Muscle layer of colon (tissue), 2 donors: ENCODE measurements at regions not wholly inside any gene's neighbourhood (a gene's known extent, or its start where the extent isn't known, plus 50 kb on each side); places are given as distances from the start of the nearest gene placed in this dataset.

ENCODE experiments used
- H3K27ac ChIP-seq: one replicate; pipeline ENCODE4 v1.7.0; 2013; ENCODE audit warnings: low read depth, mild to moderate bottlenecking, low read length, moderate library complexity
- H3K27me3 ChIP-seq, 2 donors: one replicate each; pipeline ENCODE4 v1.7.0; 2013; ENCODE audit warnings: low read length in 2 of 2, mild to moderate bottlenecking in 2 of 2; ENCODE audit not compliant: insufficient read depth in 2 of 2, control insufficient read depth in 1 of 2
- H3K36me3 ChIP-seq: one replicate; pipeline ENCODE4 v1.7.0; 2013; ENCODE audit warnings: mild to moderate bottlenecking, low read length; ENCODE audit not compliant: insufficient read depth
- H3K4me1 ChIP-seq: one replicate; pipeline ENCODE4 v1.7.0; 2013; ENCODE audit warnings: mild to moderate bottlenecking, low read length; ENCODE audit not compliant: insufficient read depth
- H3K4me3 ChIP-seq, 2 donors: one replicate each; pipeline ENCODE4 v1.7.0; 2013; ENCODE audit warnings: low read length in 2 of 2, low read depth in 1 of 2, mild to moderate bottlenecking in 1 of 2, moderate library complexity in 1 of 2
- H3K9ac ChIP-seq: one replicate; pipeline ENCODE4 v1.7.0; 2013; ENCODE audit warnings: low read length
- H3K9me3 ChIP-seq: one replicate; pipeline ENCODE4 v1.7.0; 2013; ENCODE audit warnings: mild to moderate bottlenecking, low read length
- donor health status: abdominal sarcoma.
- donor health status: Adenocarcinoma of cecum.

DNA sequence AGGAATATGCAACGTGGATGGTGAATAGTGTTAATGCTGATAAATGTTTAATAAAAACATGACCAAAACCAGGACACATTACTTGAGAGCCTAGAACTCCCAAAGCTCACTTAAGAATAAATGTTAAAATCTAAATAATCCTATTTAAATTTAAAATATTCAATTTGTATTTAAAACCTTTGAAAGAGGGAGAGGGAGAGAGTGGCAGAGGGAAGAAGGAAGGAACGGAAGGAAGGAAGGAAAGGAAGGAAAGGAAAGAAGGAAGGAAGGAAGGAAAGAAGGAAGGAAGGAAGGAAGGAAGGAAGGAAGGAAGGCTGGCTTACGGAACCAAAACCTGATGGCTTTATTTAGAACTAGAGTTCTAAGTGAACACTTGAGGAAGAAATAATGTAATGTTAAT is 324.1 kb upstream of the SYT4 start:
- Histone ChIP-seq H3K27ac (no peak overlapping the region), H3K4me3 (no peak overlapping the region), H3K9ac (no peak overlapping the region), H3K27me3 (no peaks in the 10 kb centered on the region), H3K9me3 (no peaks in the 10 kb centered on the region), H3K4me1 (no peaks in the 10 kb centered on the region), H3K36me3 (no peaks in the 10 kb centered on the region)

GRCh38 chr18:43605224-43605623 is 327.9 kb upstream of the SYT4 start:
- Histone ChIP-seq H3K9ac (no peak overlapping the region), H3K4me3 (no peak overlapping the region), H3K9me3 (no peaks in the 10 kb centered on the region), H3K27ac (no peak overlapping the region), H3K4me1 (no peaks in the 10 kb centered on the region), H3K27me3 (no peaks in the 10 kb centered on the region), H3K36me3 (no peaks in the 10 kb centered on the region)

DNA sequence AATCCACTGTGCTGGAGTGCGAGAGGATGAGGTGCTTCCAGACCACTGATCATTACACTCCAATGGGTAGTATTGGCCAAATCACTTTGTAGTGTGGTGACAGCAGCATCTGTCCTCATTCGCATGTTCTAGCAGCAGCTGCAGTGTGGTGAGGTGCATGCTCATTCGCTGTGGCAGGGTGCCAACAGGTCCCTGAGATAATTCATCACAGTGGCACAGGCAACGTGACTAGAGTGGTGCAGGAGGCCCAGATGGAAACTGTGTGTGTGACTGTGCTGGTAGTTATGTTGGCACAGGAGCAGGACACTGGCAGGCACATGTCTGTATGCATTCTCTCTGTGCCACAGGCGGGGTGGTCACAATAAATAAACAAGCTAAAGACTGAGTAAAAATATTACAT is 329.5 kb upstream of the SYT4 start:
- Histone ChIP-seq H3K4me3 (no peak overlapping the region), H3K9ac (no peak overlapping the region), H3K9me3 (no peaks in the 10 kb centered on the region), H3K4me1 (no peaks in the 10 kb centered on the region), H3K27me3 (no peaks in the 10 kb centered on the region), H3K27ac (no peak overlapping the region), H3K36me3 (no peaks in the 10 kb centered on the region)

GRCh38 chr18:43620936-43621335 is 343.6 kb upstream of the SYT4 start:
- Histone ChIP-seq H3K27me3 (no peaks in the 10 kb centered on the region), H3K9ac (no peak overlapping the region), H3K4me3 (no peak overlapping the region), H3K9me3 (no peaks in the 10 kb centered on the region), H3K36me3 (no peaks in the 10 kb centered on the region), H3K27ac (no peak overlapping the region), H3K4me1 (no peaks in the 10 kb centered on the region)

DNA sequence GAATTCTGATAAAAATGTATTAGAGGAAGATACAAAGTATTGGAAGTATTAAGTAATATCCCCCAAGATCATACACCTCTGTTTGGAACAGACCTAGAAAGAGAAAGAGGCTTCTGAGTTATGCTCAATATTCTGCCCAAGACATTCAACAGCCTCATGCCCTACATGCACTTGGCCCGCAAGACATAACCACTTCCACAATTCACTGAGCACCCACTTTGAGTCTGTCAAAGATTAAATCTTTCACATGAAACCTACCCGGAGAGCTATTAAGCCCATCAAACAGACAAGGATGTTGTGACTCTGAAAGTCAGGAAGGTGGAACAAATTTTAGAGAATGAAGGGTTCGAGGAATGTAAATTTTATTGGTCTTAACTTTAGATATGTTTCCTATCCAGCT is 344.7 kb upstream of the SYT4 start:
- H3K9ac ChIP-seq: no peak overlapping the region
- no peaks in the 10 kb centered on the region for H3K36me3 ChIP-seq
- no peaks in the 10 kb centered on the region for H3K4me1 ChIP-seq
- no peak overlapping the region for H3K27ac ChIP-seq
- no peaks in the 10 kb centered on the region for H3K9me3 ChIP-seq
- H3K27me3 ChIP-seq: no peaks in the 10 kb centered on the region
- H3K4me3 ChIP-seq: no peak overlapping the region

- Histone ChIP-seq H3K36me3 (no peaks in the 10 kb centered on the region), H3K9me3 (no peaks in the 10 kb centered on the region), H3K4me3 (no peak overlapping the region), H3K27me3 (no peaks in the 10 kb centered on the region), H3K4me1 (no peaks in the 10 kb centered on the region), H3K27ac (no peak overlapping the region), H3K9ac (no peak overlapping the region)
Observed at GRCh38 chr18:43625582-43625981, 348.3 kb upstream of the SYT4 start.

DNA sequence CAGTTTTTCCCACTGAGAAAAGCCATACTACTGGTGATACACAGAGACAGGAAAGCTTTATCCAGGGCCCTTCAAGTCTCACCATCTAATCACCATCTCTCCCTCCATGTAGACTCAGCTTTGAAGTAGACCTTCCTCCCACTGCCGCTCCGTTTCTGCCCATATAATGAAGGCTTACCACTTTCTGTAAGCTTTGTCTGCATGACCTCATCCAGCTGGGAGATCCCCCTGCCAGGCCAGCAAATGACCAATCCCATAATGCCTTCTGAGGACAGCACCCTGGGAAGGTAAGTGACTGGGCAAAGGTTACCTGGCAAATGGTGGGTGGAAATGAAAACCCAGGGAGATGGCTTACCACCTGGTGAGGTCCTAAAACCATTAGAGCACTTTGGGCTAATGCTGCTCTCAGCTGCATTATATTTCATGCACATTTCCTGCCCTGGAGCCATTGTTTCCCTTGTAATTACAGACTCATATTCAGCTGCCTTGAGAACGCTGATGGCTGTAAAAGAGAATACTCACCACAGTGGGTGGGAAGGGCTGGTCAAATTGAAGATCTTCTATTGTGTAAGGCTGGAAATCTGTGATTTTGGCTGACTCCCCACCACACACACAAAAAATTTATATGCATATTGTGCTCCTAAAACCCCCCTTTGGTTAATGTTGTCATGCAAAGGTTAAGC is 350.7 kb upstream of the SYT4 start:
- Histone ChIP-seq H3K4me1 (no peaks in the 10 kb centered on the region), H3K9ac (no peak overlapping the region), H3K36me3 (no peaks in the 10 kb centered on the region), H3K27ac (no peak overlapping the region), H3K9me3 (no peaks in the 10 kb centered on the region), H3K27me3 (no peaks in the 10 kb centered on the region), H3K4me3 (no peak overlapping the region)

DNA sequence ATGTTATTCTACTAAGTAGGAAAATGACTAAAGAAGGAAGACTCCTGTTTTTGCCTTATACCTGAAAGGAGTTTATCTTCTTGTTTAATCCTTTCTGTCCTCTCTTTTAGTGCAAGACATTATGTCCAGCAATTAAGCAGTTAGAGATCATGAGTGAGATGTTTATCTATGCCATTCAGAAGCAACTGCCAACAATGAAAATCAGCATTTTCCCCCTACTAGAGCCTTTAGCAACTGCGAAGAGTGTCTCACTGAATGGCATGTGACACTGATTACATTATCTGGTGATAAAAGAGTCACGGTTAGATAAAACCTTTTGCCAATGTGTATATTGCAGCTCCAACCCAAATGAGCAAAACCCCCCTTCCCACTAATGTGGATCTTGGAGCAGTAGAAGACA is 357.7 kb upstream of the SYT4 start:
- Histone ChIP-seq H3K36me3 (no peaks in the 10 kb centered on the region), H3K9me3 (no peaks in the 10 kb centered on the region), H3K4me3 (no peak overlapping the region), H3K27ac (no peak overlapping the region), H3K9ac (no peak overlapping the region), H3K4me1 (no peaks in the 10 kb centered on the region), H3K27me3 (no peaks in the 10 kb centered on the region)

DNA sequence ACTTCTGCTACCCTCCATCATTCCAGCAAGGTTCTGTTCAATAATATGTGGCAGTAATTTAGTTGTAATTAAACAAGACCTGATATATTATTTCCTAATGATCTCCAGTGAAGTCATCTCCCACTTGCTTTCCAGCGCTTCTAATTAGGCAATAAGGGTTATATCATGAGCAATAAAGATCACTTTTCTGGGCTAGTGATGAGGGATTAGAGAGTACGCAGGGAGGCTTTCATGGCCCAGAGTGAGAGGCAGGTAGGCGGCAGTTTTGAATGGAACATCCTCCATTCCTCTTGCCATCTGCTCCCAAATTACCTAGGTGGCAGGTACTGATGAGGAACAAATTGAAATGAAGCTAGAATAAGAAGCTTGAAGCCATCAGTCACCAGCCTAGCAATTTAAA is 358.1 kb upstream of the SYT4 start:
- Histone ChIP-seq H3K36me3 (no peaks in the 10 kb centered on the region), H3K27me3 (no peaks in the 10 kb centered on the region), H3K4me1 (no peaks in the 10 kb centered on the region), H3K27ac (no peak overlapping the region), H3K4me3 (no peak overlapping the region), H3K9me3 (no peaks in the 10 kb centered on the region), H3K9ac (no peak overlapping the region)

- H3K36me3 ChIP-seq: no peaks in the 10 kb centered on the region
- H3K4me1 ChIP-seq: no peaks in the 10 kb centered on the region
- H3K9ac ChIP-seq: no peak overlapping the region
- H3K27ac ChIP-seq: no peak overlapping the region
- no peaks in the 10 kb centered on the region for H3K9me3 ChIP-seq
- H3K4me3 ChIP-seq: no peak overlapping the region
- no peaks in the 10 kb centered on the region for H3K27me3 ChIP-seq
Observed at GRCh38 chr18:43642727-43643330, 365.5 kb upstream of the SYT4 start.

- H3K36me3 ChIP-seq: no peaks in the 10 kb centered on the region
- no peak overlapping the region for H3K9ac ChIP-seq
- H3K4me1 ChIP-seq: no peaks in the 10 kb centered on the region
- no peaks in the 10 kb centered on the region for H3K27me3 ChIP-seq
- H3K27ac ChIP-seq: no peak overlapping the region
- no peaks in the 10 kb centered on the region for H3K9me3 ChIP-seq
- H3K4me3 ChIP-seq: no peak overlapping the region
Observed at GRCh38 chr18:43648002-43648401, 370.7 kb upstream of the SYT4 start.

DNA sequence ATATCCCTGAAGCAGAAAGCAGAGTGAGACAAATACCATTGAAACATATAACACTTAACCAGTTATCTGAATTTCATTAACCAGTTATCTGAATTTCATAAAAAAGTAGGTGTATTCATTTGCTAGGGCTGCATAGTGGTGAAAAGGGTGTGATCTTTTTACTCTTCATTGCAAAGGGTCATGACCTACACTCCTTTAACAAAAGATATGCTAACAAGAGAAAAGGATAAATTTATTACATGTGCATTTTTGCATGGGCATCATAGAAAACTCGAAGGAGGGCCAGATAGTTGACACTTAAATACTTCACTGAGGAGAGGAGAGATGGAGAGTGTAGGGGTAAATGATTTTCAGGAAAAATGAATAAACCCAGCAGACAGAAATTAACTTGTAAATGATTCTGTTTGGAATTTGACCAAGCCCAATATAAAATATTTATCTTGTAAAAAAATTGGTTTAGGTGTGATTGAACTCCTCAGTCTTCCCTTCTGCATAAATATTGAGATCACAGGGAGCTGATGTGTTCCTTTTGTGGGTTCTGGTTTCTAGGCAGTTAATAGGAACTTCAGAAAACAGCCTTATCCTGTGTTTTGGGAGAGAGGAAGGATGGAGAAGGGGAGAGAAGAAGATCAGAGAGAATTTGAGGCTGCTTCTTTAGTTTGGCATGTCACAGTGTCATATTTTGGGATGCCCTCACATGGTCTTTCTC is 372.5 kb upstream of the SYT4 start:
- H3K9me3 ChIP-seq: no peaks in the 10 kb centered on the region
- H3K4me3 ChIP-seq: no peak overlapping the region
- no peaks in the 10 kb centered on the region for H3K36me3 ChIP-seq
- H3K4me1 ChIP-seq: no peaks in the 10 kb centered on the region
- no peak overlapping the region for H3K9ac ChIP-seq
- H3K27me3 ChIP-seq: no peaks in the 10 kb centered on the region
- no peak overlapping the region for H3K27ac ChIP-seq
